HUES64 (cell line): ENCODE measurements at regions not wholly inside any gene's neighbourhood (a gene's known extent, or its start where the extent isn't known, plus 50 kb on each side); places are given as distances from the start of the nearest gene placed in this dataset.

ENCODE experiments used
- H3K27ac ChIP-seq: 2 replicates; pipeline ENCODE4 v1.7.0; 2013; ENCODE audit warnings: low read depth, low read length, inconsistent platforms
- H3K27me3 ChIP-seq: 2 replicates; pipeline ENCODE4 v1.6.1; 2013; ENCODE audit warnings: mild to moderate bottlenecking, low read length; ENCODE audit not compliant: insufficient read depth
- H3K36me3 ChIP-seq: 2 replicates; pipeline ENCODE4 v1.6.1; 2013; ENCODE audit warnings: mild to moderate bottlenecking, low read length; ENCODE audit not compliant: insufficient read depth
- H3K4me1 ChIP-seq: 2 replicates; pipeline ENCODE4 v1.6.1; 2013; ENCODE audit warnings: mild to moderate bottlenecking, low read length, moderate library complexity; ENCODE audit not compliant: insufficient read depth
- H3K4me3 ChIP-seq: 2 replicates; pipeline ENCODE4 v1.5.1; 2013; ENCODE audit warnings: mild to moderate bottlenecking, low read length, moderate library complexity
- H3K9ac ChIP-seq: 2 replicates; pipeline ENCODE4 v1.6.1; 2013; ENCODE audit warnings: mild to moderate bottlenecking, low read depth, low read length
- H3K9me3 ChIP-seq: 2 replicates; pipeline ENCODE4 v1.6.1; 2013; ENCODE audit warnings: low read depth, low read length; ENCODE audit not compliant: insufficient read depth
- WGBS: fragments of 150-250, 120-280 bp; methylation state at CpG from one replicate; pipeline ENCODE4 v1.1.7; 2013; ENCODE audit warnings: missing lambda C conversion rate; 5-methylcytosine and 5-hydroxymethylcytosine counted together

DNA sequence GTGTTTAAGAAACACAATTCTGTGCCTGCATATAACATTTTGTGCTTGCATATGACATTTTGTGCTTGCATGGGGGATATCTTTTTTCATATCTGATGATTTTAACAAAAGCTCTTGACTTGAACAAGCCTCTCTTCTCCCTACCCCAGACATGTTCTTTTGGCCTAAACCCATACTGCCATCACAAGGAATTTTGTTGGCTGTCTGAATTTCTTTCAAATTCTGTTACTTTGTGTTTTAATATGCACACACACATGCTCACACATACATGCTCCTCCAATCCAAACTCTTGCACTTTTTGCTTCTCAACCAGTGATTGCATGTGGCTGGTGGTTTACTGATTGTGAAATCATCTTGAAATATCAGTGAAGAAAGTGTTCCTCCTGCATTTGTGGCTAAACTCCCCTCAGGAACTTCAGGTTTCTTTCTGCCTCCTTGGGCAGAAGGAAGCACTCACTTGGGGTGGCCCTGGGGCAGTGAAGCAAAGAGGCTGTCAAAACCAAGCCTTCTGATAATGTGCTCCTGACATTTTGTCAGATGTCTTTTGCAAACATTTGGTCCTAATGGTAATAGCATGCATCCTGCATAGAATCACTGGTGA, 377.2 kb upstream of the KLF4 start:
- H3K27me3 ChIP-seq: no peaks in the 10 kb centered on the region
- H3K4me3 ChIP-seq: no peak overlapping the region
- no peak overlapping the region for H3K27ac ChIP-seq
- H3K36me3 ChIP-seq: no peaks in the 10 kb centered on the region
- no peaks in the 10 kb centered on the region for H3K9me3 ChIP-seq
- H3K4me1 ChIP-seq: peaks cover 6% of the 10 kb centered on the region
- H3K9ac ChIP-seq: no peak overlapping the region

DNA sequence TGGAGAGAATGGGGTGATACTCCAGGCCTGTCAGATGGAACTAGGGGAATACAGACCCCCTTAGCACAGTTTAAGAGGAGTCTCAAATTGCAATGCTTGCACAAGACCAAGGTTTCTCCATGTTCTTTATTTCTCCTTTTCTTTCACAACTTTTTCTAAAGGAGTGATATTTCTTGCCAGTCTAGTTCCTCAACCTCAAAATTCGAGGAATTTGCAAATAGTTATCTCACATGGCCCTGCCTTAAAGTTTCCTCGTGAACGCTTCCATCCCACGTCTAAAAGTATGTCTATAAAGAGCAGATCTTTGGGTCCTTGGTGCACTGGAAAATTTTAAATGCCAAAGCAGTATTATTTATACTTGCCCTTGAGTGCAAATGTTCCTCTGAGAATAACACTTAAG, 373.8 kb upstream of the KLF4 start:
- Histone ChIP-seq H3K9ac (no peak overlapping the region), H3K9me3 (no peaks in the 10 kb centered on the region), H3K4me1 (no peaks in the 10 kb centered on the region), H3K4me3 (no peak overlapping the region), H3K27ac (no peak overlapping the region), H3K36me3 (no peaks in the 10 kb centered on the region), H3K27me3 (no peaks in the 10 kb centered on the region)
- 96% methylated on average over 4 of the region's 4 CpGs for WGBS

DNA sequence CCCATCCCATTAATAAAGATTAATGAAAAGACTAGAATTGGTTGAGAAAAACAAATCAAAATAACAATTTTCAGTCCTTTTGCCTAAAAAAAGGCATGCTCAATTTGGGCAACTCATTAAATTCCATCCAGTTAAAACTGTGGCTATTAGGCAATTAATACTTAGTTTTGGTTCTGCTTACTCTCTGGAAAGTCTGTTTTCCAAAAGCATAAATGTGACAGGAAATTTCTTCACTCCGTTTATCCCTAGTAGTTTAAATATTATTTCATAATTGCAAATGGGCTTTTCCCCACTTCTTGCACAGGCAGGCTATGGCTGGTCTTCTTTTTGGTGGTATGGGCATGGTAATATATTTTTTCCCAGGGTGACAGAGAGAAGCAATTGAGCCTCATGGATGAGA, 373.3 kb upstream of the KLF4 start:
- no CpG with 5 or more reads among the region's 1 CpG for WGBS
- Histone ChIP-seq H3K4me1 (no peaks in the 10 kb centered on the region), H3K27me3 (no peaks in the 10 kb centered on the region), H3K9me3 (no peaks in the 10 kb centered on the region), H3K36me3 (no peaks in the 10 kb centered on the region), H3K9ac (no peak overlapping the region), H3K27ac (no peak overlapping the region), H3K4me3 (no peak overlapping the region)

DNA sequence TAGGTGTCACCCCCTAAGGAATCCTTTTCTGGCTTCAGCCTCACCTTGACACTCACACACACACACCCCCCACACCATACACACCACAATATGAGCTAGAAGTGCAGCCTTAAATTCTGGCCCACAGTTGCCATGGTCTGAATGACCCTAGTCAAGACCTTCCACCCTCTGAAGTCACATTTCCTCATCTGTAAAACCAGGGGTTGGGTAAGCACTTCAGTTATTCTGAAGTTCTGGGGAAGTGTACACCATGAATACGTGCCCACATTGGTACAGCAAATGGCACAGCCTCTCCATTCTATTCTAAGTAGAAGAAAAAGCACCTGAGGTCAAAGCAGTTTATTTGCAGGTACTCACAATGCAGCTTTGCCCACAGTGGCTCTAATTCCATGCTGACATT, 372.8 kb upstream of the KLF4 start:
- H3K9ac ChIP-seq: no peak overlapping the region
- 96% methylated on average over 1 of the region's 1 CpG for WGBS
- H3K27me3 ChIP-seq: no peaks in the 10 kb centered on the region
- H3K36me3 ChIP-seq: no peaks in the 10 kb centered on the region
- H3K4me3 ChIP-seq: no peak overlapping the region
- H3K4me1 ChIP-seq: no peaks in the 10 kb centered on the region
- H3K9me3 ChIP-seq: no peaks in the 10 kb centered on the region
- no peak overlapping the region for H3K27ac ChIP-seq

DNA sequence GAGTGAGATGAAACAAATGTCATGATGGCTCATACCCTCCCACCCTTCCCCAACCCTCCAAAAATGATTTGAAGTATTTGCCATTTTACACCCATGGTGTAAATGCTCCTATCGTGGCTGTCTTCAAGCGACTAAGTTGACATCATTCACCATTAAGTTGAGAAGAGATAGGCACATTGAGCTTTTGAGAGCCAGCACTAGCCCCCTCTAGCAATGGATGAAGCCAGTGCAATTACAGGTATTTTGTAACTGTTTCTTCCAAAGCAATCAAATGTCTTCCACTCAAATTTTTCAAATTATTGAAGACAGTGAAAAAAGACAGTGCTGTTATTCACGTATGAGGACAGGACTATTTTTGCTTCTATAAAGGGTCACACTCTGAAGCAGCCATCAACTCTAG, 371.5 kb upstream of the KLF4 start:
- Histone ChIP-seq H3K4me3 (no peak overlapping the region), H3K9me3 (0 out of 2 replicates have a peak, but pooled peaks cover 2% of the 10 kb centered on the region), H3K9ac (no peak overlapping the region), H3K27ac (no peak overlapping the region), H3K36me3 (no peaks in the 10 kb centered on the region), H3K27me3 (no peaks in the 10 kb centered on the region), H3K4me1 (no peaks in the 10 kb centered on the region)
- WGBS: 95% methylated on average over 3 of the region's 3 CpGs

DNA sequence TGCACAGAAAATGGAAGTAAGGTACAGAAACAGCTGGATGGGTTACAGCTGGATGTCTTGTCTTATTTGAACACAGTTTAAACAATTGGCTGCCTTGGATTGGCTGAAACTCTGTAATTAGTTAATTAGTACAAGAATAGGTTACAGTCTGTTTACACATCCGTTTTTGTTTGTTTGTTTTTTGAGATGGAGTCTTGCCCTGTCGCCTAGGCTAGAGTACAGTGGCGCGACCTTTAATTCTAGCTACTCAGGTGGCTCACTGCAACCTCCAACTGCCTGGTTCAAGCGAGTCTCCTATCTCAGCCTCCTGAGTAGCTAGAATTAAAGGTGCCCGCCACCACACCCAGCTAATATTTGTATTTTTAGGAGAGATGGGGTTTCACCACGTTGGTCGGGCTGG, 368.7 kb upstream of the KLF4 start:
- H3K36me3 ChIP-seq: no peaks in the 10 kb centered on the region
- no peaks in the 10 kb centered on the region for H3K27me3 ChIP-seq
- H3K4me1 ChIP-seq: no peaks in the 10 kb centered on the region
- WGBS: 97% methylated on average over 8 of the region's 8 CpGs
- H3K9ac ChIP-seq: no peak overlapping the region
- H3K9me3 ChIP-seq: peaks cover 5% of the 10 kb centered on the region; the same call in 1 of the 2 replicates
- no peak overlapping the region for H3K27ac ChIP-seq
- no peak overlapping the region for H3K4me3 ChIP-seq

DNA sequence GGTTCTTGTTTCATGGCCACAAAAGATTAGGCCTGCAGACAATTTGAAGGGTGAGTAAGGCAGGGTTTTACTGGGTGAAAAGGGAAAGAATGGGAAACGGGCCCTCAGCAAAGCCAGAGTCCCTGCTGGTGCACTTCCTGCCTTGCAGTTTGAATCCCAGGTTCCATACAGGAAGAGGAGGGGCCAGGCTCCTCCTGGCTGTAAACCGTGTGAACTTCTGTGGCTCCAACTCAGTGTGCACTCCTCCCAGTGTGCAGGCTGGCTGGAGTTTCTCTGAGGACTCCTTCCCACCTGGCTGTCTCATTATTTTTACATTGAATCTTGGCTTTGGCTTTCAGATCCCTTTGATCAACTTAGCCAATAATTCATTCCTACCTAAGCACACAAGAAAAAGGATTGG, 367.1 kb upstream of the KLF4 start:
- 74% methylated on average over 2 of the region's 2 CpGs for WGBS
- Histone ChIP-seq H3K9ac (no peak overlapping the region), H3K36me3 (no peaks in the 10 kb centered on the region), H3K27ac (no peak overlapping the region), H3K27me3 (no peaks in the 10 kb centered on the region), H3K9me3 (peaks cover 5% of the 10 kb centered on the region; the same call in 1 of the 2 replicates), H3K4me1 (no peaks in the 10 kb centered on the region), H3K4me3 (no peak overlapping the region)

DNA sequence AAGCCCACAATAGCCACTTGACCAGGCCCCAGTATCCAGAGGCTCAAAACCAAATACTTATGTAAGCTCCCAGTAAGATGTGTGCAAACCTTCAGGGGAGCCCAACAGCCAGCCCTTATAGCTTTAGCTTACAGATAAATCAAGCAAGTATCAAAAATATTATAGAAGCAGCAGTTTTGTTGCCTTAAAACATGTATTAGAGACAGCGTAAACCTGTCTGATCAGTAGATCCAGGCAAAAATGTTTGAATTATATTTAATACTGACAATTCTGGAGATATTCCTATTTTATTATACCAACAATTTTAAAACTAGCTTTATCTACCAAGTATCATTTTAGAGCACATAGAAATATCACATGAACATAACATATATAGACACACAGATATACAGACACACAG, 365.6 kb upstream of the KLF4 start:
- Histone ChIP-seq H3K4me1 (no peaks in the 10 kb centered on the region), H3K27ac (no peak overlapping the region), H3K9me3 (peaks cover 5% of the 10 kb centered on the region; the same call in 1 of the 2 replicates), H3K36me3 (no peaks in the 10 kb centered on the region), H3K4me3 (no peak overlapping the region), H3K9ac (no peak overlapping the region), H3K27me3 (no peaks in the 10 kb centered on the region)
- no CpG with 5 or more reads among the region's 1 CpG for WGBS

DNA sequence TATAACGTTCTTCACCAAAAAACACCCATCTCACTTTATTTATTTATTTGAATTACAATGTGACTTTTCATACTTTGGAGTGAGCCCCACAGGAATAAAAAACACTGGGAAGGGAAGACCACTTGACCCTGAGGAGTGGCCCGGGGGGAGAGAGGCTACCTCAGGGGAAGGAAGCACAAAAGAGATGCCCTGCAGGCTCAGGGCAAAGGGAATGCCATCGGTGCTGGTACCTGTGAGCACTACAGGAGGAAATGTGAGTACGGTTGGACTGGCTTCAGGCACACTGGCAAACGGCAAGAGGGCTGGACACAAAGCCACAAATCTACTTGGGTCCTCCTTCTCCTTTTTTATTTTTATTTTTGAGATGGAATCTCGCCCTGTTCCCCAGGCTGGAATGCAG, 363.9 kb upstream of the KLF4 start:
- no peak overlapping the region for H3K27ac ChIP-seq
- WGBS: 96% methylated on average over 6 of the region's 6 CpGs
- H3K9ac ChIP-seq: no peak overlapping the region
- no peaks in the 10 kb centered on the region for H3K4me1 ChIP-seq
- peaks cover 5% of the 10 kb centered on the region; the same call in 1 of the 2 replicates for H3K9me3 ChIP-seq
- no peaks in the 10 kb centered on the region for H3K36me3 ChIP-seq
- no peaks in the 10 kb centered on the region for H3K27me3 ChIP-seq
- no peak overlapping the region for H3K4me3 ChIP-seq

DNA sequence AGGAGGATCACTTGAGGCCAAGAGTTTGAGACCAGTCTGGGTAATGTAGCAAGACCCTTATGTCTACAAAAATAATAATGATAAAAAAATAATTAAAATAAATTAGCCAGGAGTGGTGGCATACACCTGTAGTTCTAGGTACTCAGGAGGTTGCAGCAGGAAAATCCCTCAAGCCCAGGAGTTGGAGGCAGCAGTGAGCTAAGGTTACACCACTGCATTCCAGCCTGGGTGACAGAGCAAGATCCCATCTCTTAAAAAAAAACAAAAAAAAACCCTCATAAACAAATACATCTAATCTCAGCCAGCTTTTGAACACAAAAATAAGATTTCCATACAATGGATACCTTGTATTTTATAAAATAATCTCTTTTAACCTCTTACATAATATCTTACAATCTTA, 363.3 kb upstream of the KLF4 start:
- Histone ChIP-seq H3K4me3 (no peak overlapping the region), H3K4me1 (no peaks in the 10 kb centered on the region; the same call in 1 of the 2 replicates), H3K27me3 (no peaks in the 10 kb centered on the region), H3K27ac (no peak overlapping the region), H3K9me3 (peaks cover 5% of the 10 kb centered on the region; the same call in 1 of the 2 replicates), H3K9ac (no peak overlapping the region), H3K36me3 (no peaks in the 10 kb centered on the region)

DNA sequence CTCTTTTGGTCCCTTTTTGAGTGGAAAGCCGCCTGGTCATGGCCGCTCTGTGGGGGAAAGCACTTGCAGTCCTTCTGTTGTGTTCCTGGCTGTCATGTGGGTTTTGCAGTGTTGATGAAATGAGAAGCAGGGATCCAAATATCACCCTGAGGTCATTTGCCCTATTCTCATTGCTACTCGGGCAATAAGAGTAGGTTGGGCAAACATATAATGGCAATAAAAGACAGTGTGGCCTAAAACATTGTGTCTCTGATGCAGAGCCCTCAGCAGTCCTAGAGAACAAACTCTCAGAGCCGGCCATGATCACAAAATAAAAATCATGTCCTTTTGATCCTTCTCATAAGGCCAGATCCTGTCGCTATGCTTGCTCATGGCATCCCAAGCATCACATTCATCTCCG, 361.1 kb upstream of the KLF4 start:
- no peaks in the 10 kb centered on the region; the same call in 1 of the 2 replicates for H3K4me1 ChIP-seq
- peaks cover 3% of the 10 kb centered on the region; the same call in 1 of the 2 replicates for H3K9me3 ChIP-seq
- no peaks in the 10 kb centered on the region for H3K36me3 ChIP-seq
- H3K4me3 ChIP-seq: no peak overlapping the region
- no peak overlapping the region for H3K27ac ChIP-seq
- H3K27me3 ChIP-seq: no peaks in the 10 kb centered on the region
- no peak overlapping the region for H3K9ac ChIP-seq
- 97% methylated on average over 6 of the region's 6 CpGs for WGBS
